Ishikawa (cell line): ENCODE measurements at regions not wholly inside any gene's neighbourhood (a gene's known extent, or its start where the extent isn't known, plus 50 kb on each side); places are given as distances from the start of the nearest gene placed in this dataset.

Experiments
- REST ChIP-seq: IDR thresholded peaks from 2 replicates; pipeline ENCODE4 v1.6.1; 2012; ENCODE audit warnings: low read depth, mild to moderate bottlenecking
- TEAD4 ChIP-seq: IDR thresholded peaks from 2 replicates; pipeline ENCODE4 v1.6.1; 2012
- YY1 ChIP-seq: IDR thresholded peaks from 2 replicates; pipeline ENCODE4 v1.6.1; 2012; ENCODE audit warnings: low read depth
- TF ChIP-seq, protein P1 (sequence below): IDR thresholded peaks from 2 replicates; pipeline ENCODE4 v1.6.1; 2012

DNA sequence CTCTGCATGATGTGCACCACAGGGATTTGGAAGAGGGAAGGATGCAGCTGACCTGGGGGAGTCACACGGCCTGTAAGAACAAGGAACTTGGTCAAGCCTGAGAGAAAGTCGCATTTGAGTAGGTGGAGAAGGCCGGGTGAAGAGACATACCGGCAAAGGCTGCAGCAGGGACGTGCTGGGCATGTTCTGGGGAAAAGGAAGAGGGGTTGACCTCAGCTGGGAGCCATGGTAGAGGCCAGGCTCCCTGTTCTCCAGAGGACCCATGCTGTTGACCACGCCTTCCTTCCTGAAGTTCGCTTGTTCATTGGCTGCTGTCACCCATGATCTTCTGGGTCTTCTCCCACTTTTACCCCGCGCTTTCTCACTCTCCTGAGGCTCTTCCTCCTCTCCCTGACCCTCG lies 84.5 kb downstream of the HTR5A start:
- TF ChIP-seq, protein P1, sequence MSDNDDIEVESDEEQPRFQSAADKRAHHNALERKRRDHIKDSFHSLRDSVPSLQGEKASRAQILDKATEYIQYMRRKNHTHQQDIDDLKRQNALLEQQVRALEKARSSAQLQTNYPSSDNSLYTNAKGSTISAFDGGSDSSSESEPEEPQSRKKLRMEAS, result no peak
- TF ChIP-seq TEAD4 (no peak), YY1 (no peak), REST (no peak)
